ENCODE measurements at regions not wholly inside any gene's neighbourhood (a gene's known extent, or its start where the extent isn't known, plus 50 kb on each side); places are given as distances from the start of the nearest gene placed in this dataset.

DNA sequence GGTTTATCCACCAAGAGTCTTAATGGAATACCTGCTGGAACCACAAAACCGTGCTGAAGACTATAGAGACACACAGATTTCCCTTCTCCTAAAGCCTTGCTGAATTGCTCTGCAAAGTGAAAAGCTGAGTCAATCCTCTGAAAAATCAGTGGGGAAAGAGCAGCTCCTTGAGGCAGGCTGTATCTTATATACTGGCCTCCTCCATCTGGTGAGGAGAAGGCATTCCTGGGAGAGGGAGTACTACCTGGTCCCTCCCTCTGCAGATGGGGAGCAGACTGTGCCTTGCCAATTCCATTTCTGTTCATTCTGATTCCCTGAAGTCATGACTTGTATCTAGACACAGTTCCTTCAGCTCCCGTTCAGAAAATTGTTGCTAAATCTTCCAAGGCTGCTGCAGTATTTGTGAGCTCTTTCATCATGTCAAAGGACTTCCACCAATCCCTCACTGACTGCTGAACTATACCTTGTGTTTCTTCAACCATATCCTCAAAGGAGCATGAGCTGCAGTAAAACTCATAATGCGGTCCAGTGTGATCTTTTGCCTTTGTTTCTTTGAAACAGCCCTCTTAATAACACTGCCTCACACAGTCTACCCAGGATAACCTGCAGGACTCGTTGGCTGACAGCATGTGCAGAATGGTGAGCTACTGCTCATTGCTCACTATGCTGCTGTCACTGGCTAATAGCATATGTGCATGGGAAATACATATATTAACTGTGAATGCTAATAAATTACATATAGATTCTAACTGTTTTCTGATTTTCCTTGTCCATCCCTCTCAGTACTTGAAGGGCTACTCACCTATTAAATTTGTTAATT lies 84.5 kb downstream of the FOXD1 start:
- Histone ChIP-seq H3K27me3 (replicated peaks; ENCODE audit: control insufficient read depth, insufficient read depth, low read length, poor library complexity, severe bottlenecking) (no peaks in the 10 kb centered on the region), H3K9me3 (ENCODE audit: control insufficient read depth, low read length) (no peaks in the 10 kb centered on the region), H3K4me3 (ENCODE audit: insufficient read depth, low read depth, low read length, poor library complexity, severe bottlenecking) (no peak overlapping the region), H3K27ac (ENCODE audit: insufficient read depth, low read length, poor library complexity, severe bottlenecking) (no peak overlapping the region), H3K36me3 (ENCODE audit: control insufficient read depth, insufficient read depth, low read length) (no peaks in the 10 kb centered on the region), H3K4me1 (ENCODE audit: control insufficient read depth, insufficient read depth, low read length, poor library complexity, severe bottlenecking) (no peaks in the 10 kb centered on the region)
- no peak for DNase-seq

DNA sequence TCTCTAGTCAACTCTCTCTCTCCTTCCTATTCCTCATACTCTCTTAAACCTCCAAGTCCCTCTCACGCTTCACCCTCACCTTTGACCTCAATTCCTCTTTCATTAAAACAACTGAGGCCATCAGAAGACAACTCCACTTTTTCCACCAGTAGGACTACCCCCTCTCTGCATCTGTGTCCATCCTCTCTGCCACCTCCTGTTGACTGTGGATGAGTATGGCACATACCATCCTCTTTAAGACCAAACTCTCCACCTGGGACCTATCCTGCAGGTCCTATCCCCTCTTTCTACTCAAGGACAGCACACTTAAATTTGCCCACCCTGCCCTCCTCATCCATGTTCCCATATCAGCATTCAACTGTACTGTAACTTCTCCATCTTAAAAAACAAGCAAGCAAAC lies 89.2 kb downstream of the FOXD1 start:
- H3K27ac ChIP-seq (ENCODE audit: insufficient read depth, low read length, poor library complexity, severe bottlenecking): no peak overlapping the region

DNA sequence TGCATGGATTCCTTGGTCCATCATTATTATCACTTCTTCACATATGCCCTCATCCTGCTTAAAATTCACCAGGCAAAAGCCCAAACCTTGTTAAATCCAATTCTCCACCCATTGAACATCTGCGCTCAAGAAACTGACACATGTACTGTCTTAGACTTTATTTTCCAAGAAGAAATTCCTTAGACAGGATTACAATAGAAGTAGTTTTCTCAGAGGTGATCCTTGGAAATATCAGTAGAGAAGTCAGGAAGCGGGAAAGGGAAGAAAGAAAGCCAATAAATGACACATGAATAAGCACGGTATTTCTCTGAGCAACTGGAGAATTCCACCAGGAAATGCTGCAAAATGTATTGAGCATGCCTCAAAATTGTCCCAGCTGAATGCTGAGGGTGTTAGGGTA lies 90.2 kb downstream of the FOXD1 start:
- H3K4me3 ChIP-seq (ENCODE audit: insufficient read depth, low read depth, low read length, poor library complexity, severe bottlenecking): no peak overlapping the region
- H3K9me3 ChIP-seq (ENCODE audit: control insufficient read depth, low read length): no peaks in the 10 kb centered on the region
- H3K36me3 ChIP-seq (ENCODE audit: control insufficient read depth, insufficient read depth, low read length): no peaks in the 10 kb centered on the region
- no peak overlapping the region for H3K27ac ChIP-seq (ENCODE audit: insufficient read depth, low read length, poor library complexity, severe bottlenecking)
- H3K4me1 ChIP-seq (ENCODE audit: control insufficient read depth, insufficient read depth, low read length, poor library complexity, severe bottlenecking): no peaks in the 10 kb centered on the region
- peaks cover 3% of the 10 kb centered on the region for H3K27me3 ChIP-seq (replicated peaks; ENCODE audit: control insufficient read depth, insufficient read depth, low read length, poor library complexity, severe bottlenecking)
- DNase-seq: no peak

More for the DNA sequence above, 89.2 kb downstream of the FOXD1 start:
- H3K4me3 ChIP-seq (ENCODE audit: insufficient read depth, low read depth, low read length, poor library complexity, severe bottlenecking): no peak overlapping the region
- peaks cover 3% of the 10 kb centered on the region for H3K27me3 ChIP-seq (replicated peaks; ENCODE audit: control insufficient read depth, insufficient read depth, low read length, poor library complexity, severe bottlenecking)
- H3K36me3 ChIP-seq (ENCODE audit: control insufficient read depth, insufficient read depth, low read length): no peaks in the 10 kb centered on the region
- no peak for DNase-seq
- no peaks in the 10 kb centered on the region for H3K9me3 ChIP-seq (ENCODE audit: control insufficient read depth, low read length)
- no peaks in the 10 kb centered on the region for H3K4me1 ChIP-seq (ENCODE audit: control insufficient read depth, insufficient read depth, low read length, poor library complexity, severe bottlenecking)

DNA sequence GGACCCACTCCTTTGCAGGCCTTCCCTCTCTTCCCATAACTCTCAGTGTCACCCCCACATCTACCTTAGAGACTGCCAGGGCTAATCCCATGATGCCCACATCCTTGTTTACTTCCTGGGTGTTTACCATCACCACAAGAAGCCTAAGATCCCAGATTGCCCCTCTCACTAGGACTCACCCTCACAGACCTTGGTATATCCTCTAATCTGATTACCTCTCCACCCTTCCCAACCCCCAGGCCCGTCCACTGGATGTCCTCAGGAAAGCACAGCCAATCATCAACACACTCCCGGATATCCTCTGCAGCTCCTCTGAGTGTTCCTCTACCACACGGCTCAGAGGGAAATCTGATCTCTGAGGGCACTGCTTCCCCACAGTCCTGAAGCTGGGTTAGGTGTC lies 91.0 kb downstream of the FOXD1 start:
- Histone ChIP-seq H3K27ac (ENCODE audit: insufficient read depth, low read length, poor library complexity, severe bottlenecking) (no peak overlapping the region), H3K36me3 (ENCODE audit: control insufficient read depth, insufficient read depth, low read length) (no peaks in the 10 kb centered on the region), H3K27me3 (replicated peaks; ENCODE audit: control insufficient read depth, insufficient read depth, low read length, poor library complexity, severe bottlenecking) (peaks cover 3% of the 10 kb centered on the region)

DNA sequence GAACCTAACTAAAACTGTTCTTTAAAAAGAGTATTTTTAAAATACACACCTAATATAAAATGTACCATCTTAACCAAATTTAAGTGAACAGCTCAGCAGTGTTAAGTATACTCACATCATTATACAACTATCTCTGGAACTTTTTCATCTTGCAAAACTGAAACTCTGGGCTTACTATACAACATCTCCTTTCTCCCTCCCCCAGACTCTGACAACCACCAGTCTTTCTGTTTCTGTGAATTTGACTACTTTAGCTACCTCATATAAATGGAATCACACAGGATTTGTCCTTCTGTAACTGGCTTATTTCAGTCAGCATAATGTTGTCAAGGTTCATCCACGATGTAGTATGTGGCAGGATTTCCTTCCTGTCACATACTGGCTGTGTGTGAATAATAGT lies 93.5 kb downstream of the FOXD1 start:
- Histone ChIP-seq H3K4me3 (ENCODE audit: insufficient read depth, low read depth, low read length, poor library complexity, severe bottlenecking) (no peak overlapping the region), H3K27me3 (replicated peaks; ENCODE audit: control insufficient read depth, insufficient read depth, low read length, poor library complexity, severe bottlenecking) (peaks cover 3% of the 10 kb centered on the region), H3K9me3 (ENCODE audit: control insufficient read depth, low read length) (no peaks in the 10 kb centered on the region), H3K36me3 (ENCODE audit: control insufficient read depth, insufficient read depth, low read length) (no peaks in the 10 kb centered on the region), H3K4me1 (ENCODE audit: control insufficient read depth, insufficient read depth, low read length, poor library complexity, severe bottlenecking) (no peaks in the 10 kb centered on the region), H3K27ac (ENCODE audit: insufficient read depth, low read length, poor library complexity, severe bottlenecking) (no peak overlapping the region)
- no peak for DNase-seq

More for the DNA sequence above, 91.0 kb downstream of the FOXD1 start:
- H3K4me3 ChIP-seq (ENCODE audit: insufficient read depth, low read depth, low read length, poor library complexity, severe bottlenecking): no peak overlapping the region
- no peaks in the 10 kb centered on the region for H3K9me3 ChIP-seq (ENCODE audit: control insufficient read depth, low read length)
- H3K4me1 ChIP-seq (ENCODE audit: control insufficient read depth, insufficient read depth, low read length, poor library complexity, severe bottlenecking): no peaks in the 10 kb centered on the region
- DNase-seq: no peak

DNA sequence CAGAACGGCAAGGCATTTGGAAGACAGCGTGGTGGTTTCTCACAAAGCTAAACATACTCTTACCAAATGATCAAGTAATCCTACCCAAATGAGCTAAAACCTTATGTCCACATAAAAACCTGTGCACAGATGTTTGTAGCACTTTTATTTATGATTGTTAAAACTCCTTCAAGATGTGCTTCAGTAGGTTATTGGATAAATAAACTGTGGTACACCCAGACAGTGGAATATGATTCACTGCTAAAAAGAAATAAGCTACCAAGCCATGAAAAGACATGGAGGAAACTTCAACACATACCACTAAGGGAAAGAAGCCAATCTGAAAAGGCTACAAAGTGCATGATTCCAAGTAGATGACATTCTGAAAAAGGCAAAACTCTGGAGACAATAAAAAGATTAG lies 94.2 kb downstream of the FOXD1 start:
- Histone ChIP-seq H3K36me3 (ENCODE audit: control insufficient read depth, insufficient read depth, low read length) (no peaks in the 10 kb centered on the region), H3K27ac (ENCODE audit: insufficient read depth, low read length, poor library complexity, severe bottlenecking) (no peak overlapping the region), H3K9me3 (ENCODE audit: control insufficient read depth, low read length) (no peaks in the 10 kb centered on the region), H3K4me3 (ENCODE audit: insufficient read depth, low read depth, low read length, poor library complexity, severe bottlenecking) (no peak overlapping the region), H3K27me3 (replicated peaks; ENCODE audit: control insufficient read depth, insufficient read depth, low read length, poor library complexity, severe bottlenecking) (peaks cover 3% of the 10 kb centered on the region), H3K4me1 (ENCODE audit: control insufficient read depth, insufficient read depth, low read length, poor library complexity, severe bottlenecking) (no peaks in the 10 kb centered on the region)
- no peak for DNase-seq

DNA sequence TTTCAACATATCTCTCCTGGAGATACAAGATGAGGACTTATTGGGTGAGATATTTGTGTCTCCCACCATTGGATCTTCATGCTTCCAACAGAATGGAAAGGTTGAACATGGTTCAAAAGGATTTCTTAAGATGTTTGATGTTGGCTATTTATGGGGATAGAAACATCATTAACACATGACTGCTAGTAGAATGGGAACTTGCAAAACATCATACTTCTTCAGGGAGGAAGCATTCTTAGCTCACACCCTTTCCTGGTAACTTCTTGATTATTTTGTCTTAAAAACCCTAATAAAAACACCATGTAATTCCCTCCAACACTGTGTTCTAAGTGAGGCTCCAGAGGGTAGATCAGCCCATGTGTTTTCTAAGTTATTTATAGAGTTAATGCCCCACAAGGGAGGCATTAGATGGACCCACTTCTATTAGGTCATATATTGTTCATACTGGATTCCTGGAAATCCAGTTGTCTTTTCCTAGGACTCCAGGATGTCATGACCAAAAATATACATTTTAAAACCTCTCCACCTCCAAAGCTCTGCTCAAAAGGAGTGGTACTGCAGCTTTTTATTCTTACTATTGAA lies 95.8 kb downstream of the FOXD1 start:
- Histone ChIP-seq H3K27ac (ENCODE audit: insufficient read depth, low read length, poor library complexity, severe bottlenecking) (no peak overlapping the region), H3K4me1 (ENCODE audit: control insufficient read depth, insufficient read depth, low read length, poor library complexity, severe bottlenecking) (no peaks in the 10 kb centered on the region), H3K27me3 (replicated peaks; ENCODE audit: control insufficient read depth, insufficient read depth, low read length, poor library complexity, severe bottlenecking) (no peaks in the 10 kb centered on the region), H3K36me3 (ENCODE audit: control insufficient read depth, insufficient read depth, low read length) (no peaks in the 10 kb centered on the region), H3K4me3 (ENCODE audit: insufficient read depth, low read depth, low read length, poor library complexity, severe bottlenecking) (no peak overlapping the region), H3K9me3 (ENCODE audit: control insufficient read depth, low read length) (no peaks in the 10 kb centered on the region)
- DNase-seq: no peak

DNA sequence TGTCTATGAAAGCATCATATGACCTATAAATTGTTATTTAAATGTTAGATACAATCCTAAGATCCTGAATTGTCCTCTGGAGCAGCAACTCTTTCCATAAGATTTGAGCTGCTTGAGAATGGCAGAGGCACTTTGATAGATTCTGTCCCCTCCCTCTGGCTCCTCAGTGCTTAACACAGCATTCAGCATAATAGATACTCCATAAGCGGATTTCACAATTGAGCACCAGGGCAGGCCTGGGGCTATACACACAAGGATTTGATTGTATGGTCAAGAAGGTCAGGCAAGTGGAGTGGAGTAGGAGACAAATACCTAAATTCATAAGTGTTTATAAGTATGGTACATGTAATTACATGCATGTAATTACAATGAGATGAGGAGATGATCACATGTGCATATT lies 96.3 kb downstream of the FOXD1 start:
- DNase-seq: no peak
- Histone ChIP-seq H3K9me3 (ENCODE audit: control insufficient read depth, low read length) (no peaks in the 10 kb centered on the region), H3K4me3 (ENCODE audit: insufficient read depth, low read depth, low read length, poor library complexity, severe bottlenecking) (no peak overlapping the region), H3K27ac (ENCODE audit: insufficient read depth, low read length, poor library complexity, severe bottlenecking) (no peak overlapping the region), H3K36me3 (ENCODE audit: control insufficient read depth, insufficient read depth, low read length) (no peaks in the 10 kb centered on the region), H3K4me1 (ENCODE audit: control insufficient read depth, insufficient read depth, low read length, poor library complexity, severe bottlenecking) (no peaks in the 10 kb centered on the region), H3K27me3 (replicated peaks; ENCODE audit: control insufficient read depth, insufficient read depth, low read length, poor library complexity, severe bottlenecking) (no peaks in the 10 kb centered on the region)

DNA sequence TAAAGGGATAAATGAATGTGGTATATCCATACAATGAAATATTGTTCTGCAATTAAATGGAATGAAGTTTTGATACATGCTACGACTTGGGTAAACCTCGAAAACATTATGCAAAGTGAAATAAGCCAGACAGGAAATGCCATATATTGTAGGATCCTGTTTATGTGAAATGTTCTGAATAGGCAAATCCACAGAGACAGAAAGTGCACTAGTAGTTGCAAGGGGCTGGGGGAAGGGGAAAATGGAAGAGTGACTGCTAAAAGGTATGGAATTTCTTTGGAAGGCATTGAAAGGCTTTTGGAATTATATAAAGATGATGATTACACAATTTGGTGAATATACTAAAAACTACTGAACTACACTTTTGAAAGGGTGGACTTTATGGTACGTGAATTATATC lies 97.0 kb downstream of the FOXD1 start:
- H3K27ac ChIP-seq (ENCODE audit: insufficient read depth, low read length, poor library complexity, severe bottlenecking): no peak overlapping the region
- H3K4me1 ChIP-seq (ENCODE audit: control insufficient read depth, insufficient read depth, low read length, poor library complexity, severe bottlenecking): no peaks in the 10 kb centered on the region
- no peaks in the 10 kb centered on the region for H3K9me3 ChIP-seq (ENCODE audit: control insufficient read depth, low read length)
- no peaks in the 10 kb centered on the region for H3K27me3 ChIP-seq (replicated peaks; ENCODE audit: control insufficient read depth, insufficient read depth, low read length, poor library complexity, severe bottlenecking)
- no peaks in the 10 kb centered on the region for H3K36me3 ChIP-seq (ENCODE audit: control insufficient read depth, insufficient read depth, low read length)
- no peak for DNase-seq
- no peak overlapping the region for H3K4me3 ChIP-seq (ENCODE audit: insufficient read depth, low read depth, low read length, poor library complexity, severe bottlenecking)

DNA sequence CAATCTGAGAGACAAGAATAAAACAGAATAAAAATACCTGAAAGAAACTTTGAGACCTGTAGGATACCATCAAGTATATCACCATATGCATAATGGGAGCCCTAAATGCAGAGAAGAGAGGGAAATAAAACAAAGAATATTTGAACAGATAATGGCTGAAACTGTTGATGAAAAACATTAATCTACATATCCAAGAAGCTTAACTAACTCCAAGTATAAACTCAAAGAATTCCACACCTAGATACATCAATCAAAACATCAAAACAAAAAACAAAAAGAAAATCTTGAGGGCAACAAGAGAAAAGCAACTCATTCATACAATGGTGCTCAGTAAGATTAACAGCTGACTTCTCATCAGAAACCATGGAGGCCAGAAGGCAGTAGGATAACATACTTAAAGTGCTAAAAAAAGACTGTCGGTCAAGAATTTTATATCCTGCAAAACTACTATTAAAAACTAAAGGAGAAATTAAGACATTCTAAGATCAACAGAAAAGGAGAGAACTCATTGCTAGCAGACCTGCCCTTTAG lies 101.6 kb downstream of the FOXD1 start:
- no peak overlapping the region for H3K4me3 ChIP-seq (ENCODE audit: insufficient read depth, low read depth, low read length, poor library complexity, severe bottlenecking)
- H3K27me3 ChIP-seq (replicated peaks; ENCODE audit: control insufficient read depth, insufficient read depth, low read length, poor library complexity, severe bottlenecking): no peaks in the 10 kb centered on the region
- DNase-seq: no peak
- H3K4me1 ChIP-seq (ENCODE audit: control insufficient read depth, insufficient read depth, low read length, poor library complexity, severe bottlenecking): no peaks in the 10 kb centered on the region
- H3K27ac ChIP-seq (ENCODE audit: insufficient read depth, low read length, poor library complexity, severe bottlenecking): no peak overlapping the region
- H3K9me3 ChIP-seq (ENCODE audit: control insufficient read depth, low read length): no peaks in the 10 kb centered on the region
- H3K36me3 ChIP-seq (ENCODE audit: control insufficient read depth, insufficient read depth, low read length): no peaks in the 10 kb centered on the region
